GM23338 (cell line): ENCODE measurements at regions not wholly inside any gene's neighbourhood (a gene's known extent, or its start where the extent isn't known, plus 50 kb on each side); places are given as distances from the start of the nearest gene placed in this dataset.

Source experiments
- ATAC-seq: fragments of 200-7000 bp; cut with Tn5 transposase; 3 replicates; pipeline ENCODE4 v1.9.1; 2020
- DNase-seq: peaks from one replicate; pipeline ENCODE4 v3.0.0-alpha.2; 2015; ENCODE audit warnings: low spot score
- H2AFZ ChIP-seq: fragments of 200-600 bp; sonication (generic); 2 replicates; pipeline ENCODE4 v1.8.0; 2016; ENCODE audit warnings: antibody characterized with exemption, mild to moderate bottlenecking, moderate library complexity
- H3F3A ChIP-seq: fragments of 200-600 bp; sonication (generic); replicated peaks from 2 replicates; pipeline ENCODE4 v1.8.0; 2017; ENCODE audit warnings: antibody characterized with exemption, mixed run types, low read depth
- H3K27ac ChIP-seq: fragments of 200-600 bp; sonication (generic); 2 replicates; pipeline ENCODE4 v1.6.1; 2016; ENCODE audit warnings: low read depth
- H3K27me3 ChIP-seq: fragments of 200-600 bp; sonication (generic); 2 replicates; pipeline ENCODE4 v1.8.0; 2016; ENCODE audit warnings: mild to moderate bottlenecking, mixed run types, moderate library complexity; ENCODE audit not compliant: insufficient read depth
- H3K36me3 ChIP-seq: fragments of 200-600 bp; sonication (generic); 2 replicates; pipeline ENCODE4 v1.8.0; 2016; ENCODE audit warnings: mild to moderate bottlenecking; ENCODE audit not compliant: insufficient read depth
- H3K4me1 ChIP-seq: fragments of 200-600 bp; sonication (generic); 2 replicates; pipeline ENCODE4 v1.8.0; 2016; ENCODE audit warnings: mild to moderate bottlenecking, moderate library complexity; ENCODE audit not compliant: insufficient read depth
- H3K4me2 ChIP-seq: fragments of 200-600 bp; sonication (generic); 2 replicates; pipeline ENCODE4 v1.7.1; 2017; ENCODE audit warnings: mixed run types
- H3K4me3 ChIP-seq: fragments of 200-600 bp; sonication (generic); 2 replicates; pipeline ENCODE4 v1.6.1; 2016; ENCODE audit warnings: mixed run types
- H3K79me2 ChIP-seq: fragments of 200-600 bp; sonication (generic); replicated peaks from 2 replicates; pipeline ENCODE4 v1.8.0; 2017; ENCODE audit warnings: mild to moderate bottlenecking; ENCODE audit not compliant: insufficient read depth
- H3K9me2 ChIP-seq: fragments of 200-600 bp; sonication (generic); 2 replicates; pipeline ENCODE4 v1.8.0; 2017; ENCODE audit not compliant: insufficient read depth
- H4K20me1 ChIP-seq: fragments of 200-600 bp; sonication (generic); replicated peaks from 2 replicates; pipeline ENCODE4 v1.8.0; 2017; ENCODE audit warnings: mild to moderate bottlenecking; ENCODE audit not compliant: insufficient read depth
- H3K27ac Mint-ChIP-seq: 2 replicates; pipeline ENCODE4 v1.8.0; 2020; ENCODE audit warnings: inconsistent platforms, mild to moderate bottlenecking, moderate library complexity, mixed read lengths
- H3K27me3 Mint-ChIP-seq: 3 replicates; pipeline ENCODE4 v1.8.0; 2022; ENCODE audit warnings: low read depth, mild to moderate bottlenecking, moderate library complexity, mixed read lengths, inconsistent platforms; ENCODE audit not compliant: insufficient read depth, poor library complexity
- H3K36me3 Mint-ChIP-seq: 3 replicates; pipeline ENCODE4 v1.8.0; 2021; ENCODE audit warnings: low read depth, mild to moderate bottlenecking, inconsistent platforms, moderate library complexity, mixed read lengths
- H3K4me1 Mint-ChIP-seq: 3 replicates; pipeline ENCODE4 v1.8.0; 2020; ENCODE audit warnings: mild to moderate bottlenecking, inconsistent platforms, mixed read lengths
- H3K4me3 Mint-ChIP-seq: 3 replicates; pipeline ENCODE4 v1.8.0; 2021; ENCODE audit warnings: moderate library complexity, mild to moderate bottlenecking, inconsistent platforms, mixed read lengths
- H3K9me3 Mint-ChIP-seq: 3 replicates; pipeline ENCODE4 v1.8.0; 2020; ENCODE audit warnings: moderate library complexity, mild to moderate bottlenecking, inconsistent platforms, mixed read lengths
- CTCF ChIP-seq, 2 experiments: fragments of 200-600 bp in 1 of 2; sonication (generic) in 1 of 2; conservative IDR thresholded peaks; 2 replicates each; pipeline versions ENCODE4 v1.5.1 to v1.6.1; 2016 to 2017; ENCODE audit warnings: antibody characterized with exemption in 2 of 2, low read depth in 2 of 2, mild to moderate bottlenecking in 2 of 2, moderate library complexity in 1 of 2
- EZH2 ChIP-seq: fragments of 200-600 bp; sonication (generic); IDR thresholded peaks from one replicate; pipeline ENCODE4 v1.8.0; 2017; ENCODE audit warnings: antibody characterized with exemption, mild to moderate bottlenecking, low read depth; ENCODE audit not compliant: unreplicated experiment
- EZH2phosphoT487 ChIP-seq: fragments of 200-600 bp; sonication (generic); IDR thresholded peaks from one replicate; pipeline ENCODE4 v1.8.1; 2018; ENCODE audit warnings: antibody characterized with exemption; ENCODE audit not compliant: unreplicated experiment
- NANOG ChIP-seq: IDR thresholded peaks from 2 replicates; pipeline ENCODE4 v1.6.1; 2016; ENCODE audit warnings: antibody characterized with exemption, borderline replicate concordance
- POLR2AphosphoS5 ChIP-seq: IDR thresholded peaks from 2 replicates; pipeline ENCODE4 v1.6.1; 2016; ENCODE audit warnings: antibody characterized with exemption, low read depth
- ZNF114 ChIP-seq: fragments of 250-450 bp; sonication (Bioruptor Pico); IDR thresholded peaks from 2 replicates; pipeline ENCODE4 v1.5.0; 2020; ENCODE audit warnings: mild to moderate bottlenecking, moderate library complexity
- ZNF331 ChIP-seq: fragments of 250-450 bp; sonication (Bioruptor Pico); IDR thresholded peaks from 2 replicates; pipeline ENCODE4 v1.5.0; 2020; ENCODE audit warnings: low read depth, mild to moderate bottlenecking, moderate library complexity
- TF ChIP-seq, protein P1 (sequence below): IDR thresholded peaks from 2 replicates; pipeline ENCODE4 v1.6.1; 2016; ENCODE audit warnings: antibody characterized with exemption
- TF ChIP-seq, protein P2 (sequence below): IDR thresholded peaks from one replicate; pipeline ENCODE4 v1.6.1; 2018; ENCODE audit warnings: antibody characterized with exemption; ENCODE audit not compliant: unreplicated experiment

DNA sequence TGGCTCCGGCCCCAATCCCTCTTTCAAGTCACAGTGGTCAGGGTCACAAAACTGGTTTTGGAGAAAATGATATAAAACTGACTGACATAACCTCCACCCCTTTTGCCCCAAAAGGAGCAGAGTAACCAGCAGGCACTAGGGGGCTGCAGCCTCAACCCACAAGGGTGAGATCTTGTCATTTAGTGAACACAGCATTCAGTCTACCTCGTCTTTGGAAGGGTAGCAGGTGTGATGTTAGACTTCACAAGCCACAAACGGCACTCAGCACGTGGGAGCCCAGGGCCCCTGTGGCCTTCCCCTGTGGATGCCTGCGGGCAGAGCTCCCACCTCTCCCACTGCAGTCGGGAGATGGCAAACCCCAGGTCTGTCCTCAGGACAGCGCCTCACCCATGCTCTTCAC lies 372.1 kb upstream of the MYT1L start (continued):
- TF ChIP-seq CTCF (conservative IDR thresholded peaks at IDR 0.05; ENCODE audit: low read depth in 2 of 2), result peak in 1 of 2 experiments; percentile 38; a peak in 2 of 4 replicates

- Mint-ChIP-seq H3K27me3 (peaks cover 10% of the 10 kb centered on the region), H3K27ac (no peak overlapping the region), H3K4me3 (no peak overlapping the region), H3K36me3 (no peaks in the 10 kb centered on the region), H3K4me1 (peaks cover 41% of the 10 kb centered on the region), H3K9me3 (no peaks in the 10 kb centered on the region)
- TF ChIP-seq ZNF331 (CRISPR knock-in tag), result no peak
- TF ChIP-seq, protein P1, sequence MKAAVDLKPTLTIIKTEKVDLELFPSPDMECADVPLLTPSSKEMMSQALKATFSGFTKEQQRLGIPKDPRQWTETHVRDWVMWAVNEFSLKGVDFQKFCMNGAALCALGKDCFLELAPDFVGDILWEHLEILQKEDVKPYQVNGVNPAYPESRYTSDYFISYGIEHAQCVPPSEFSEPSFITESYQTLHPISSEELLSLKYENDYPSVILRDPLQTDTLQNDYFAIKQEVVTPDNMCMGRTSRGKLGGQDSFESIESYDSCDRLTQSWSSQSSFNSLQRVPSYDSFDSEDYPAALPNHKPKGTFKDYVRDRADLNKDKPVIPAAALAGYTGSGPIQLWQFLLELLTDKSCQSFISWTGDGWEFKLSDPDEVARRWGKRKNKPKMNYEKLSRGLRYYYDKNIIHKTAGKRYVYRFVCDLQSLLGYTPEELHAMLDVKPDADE, result no peak
- no peak overlapping the region for H3K4me2 ChIP-seq
- H3K27me3 ChIP-seq, result no peaks in the 10 kb centered on the region
- no peak overlapping the region for H3K4me3 ChIP-seq
- DNase-seq (no peak), ATAC-seq (no peak)
- H3K79me2 ChIP-seq, result no peaks in the 10 kb centered on the region
- H3K4me1 ChIP-seq, result peaks cover 8% of the 10 kb centered on the region
- no peak overlapping the region for H2AFZ ChIP-seq
- no peaks in the 10 kb centered on the region for H3K9me2 ChIP-seq
- no peaks in the 10 kb centered on the region for H4K20me1 ChIP-seq
- no peaks in the 10 kb centered on the region for H3K36me3 ChIP-seq
- no peak overlapping the region for H3K27ac ChIP-seq
- no peaks in the 10 kb centered on the region for H3F3A ChIP-seq
These were observed 371.3 kb upstream of the MYT1L start for GRCh38 chr2:2702385-2702784.

GRCh38 chr2:2701813-2702212 lies 370.7 kb upstream of the MYT1L start:
- H3K4me1 Mint-ChIP-seq, result peaks cover 35% of the 10 kb centered on the region
- Histone ChIP-seq H3K27me3 (no peaks in the 10 kb centered on the region), H3K27ac (no peak overlapping the region), H3K9me2 (no peaks in the 10 kb centered on the region), H3F3A (no peaks in the 10 kb centered on the region), H3K4me2 (no peak overlapping the region), H4K20me1 (no peaks in the 10 kb centered on the region), H3K79me2 (no peaks in the 10 kb centered on the region), H3K4me3 (no peak overlapping the region), H3K36me3 (no peaks in the 10 kb centered on the region), H3K4me1 (peaks cover 8% of the 10 kb centered on the region), H2AFZ (no peak overlapping the region)
- DNase-seq (no peak), ATAC-seq (no peak)
- peaks cover 11% of the 10 kb centered on the region for H3K27me3 Mint-ChIP-seq
- H3K9me3 Mint-ChIP-seq, result no peaks in the 10 kb centered on the region
- no peak overlapping the region for H3K4me3 Mint-ChIP-seq
- H3K36me3 Mint-ChIP-seq, result no peaks in the 10 kb centered on the region
- H3K27ac Mint-ChIP-seq, result no peak overlapping the region
- TF ChIP-seq NANOG (no peak), POLR2AphosphoS5 (no peak), ZNF114 (CRISPR knock-in tag) (no peak), CTCF (conservative IDR thresholded peaks at IDR 0.05; ENCODE audit: low read depth in 2 of 2) (no peak), EZH2 (no peak), EZH2phosphoT487 (no peak)
- TF ChIP-seq, protein P2, sequence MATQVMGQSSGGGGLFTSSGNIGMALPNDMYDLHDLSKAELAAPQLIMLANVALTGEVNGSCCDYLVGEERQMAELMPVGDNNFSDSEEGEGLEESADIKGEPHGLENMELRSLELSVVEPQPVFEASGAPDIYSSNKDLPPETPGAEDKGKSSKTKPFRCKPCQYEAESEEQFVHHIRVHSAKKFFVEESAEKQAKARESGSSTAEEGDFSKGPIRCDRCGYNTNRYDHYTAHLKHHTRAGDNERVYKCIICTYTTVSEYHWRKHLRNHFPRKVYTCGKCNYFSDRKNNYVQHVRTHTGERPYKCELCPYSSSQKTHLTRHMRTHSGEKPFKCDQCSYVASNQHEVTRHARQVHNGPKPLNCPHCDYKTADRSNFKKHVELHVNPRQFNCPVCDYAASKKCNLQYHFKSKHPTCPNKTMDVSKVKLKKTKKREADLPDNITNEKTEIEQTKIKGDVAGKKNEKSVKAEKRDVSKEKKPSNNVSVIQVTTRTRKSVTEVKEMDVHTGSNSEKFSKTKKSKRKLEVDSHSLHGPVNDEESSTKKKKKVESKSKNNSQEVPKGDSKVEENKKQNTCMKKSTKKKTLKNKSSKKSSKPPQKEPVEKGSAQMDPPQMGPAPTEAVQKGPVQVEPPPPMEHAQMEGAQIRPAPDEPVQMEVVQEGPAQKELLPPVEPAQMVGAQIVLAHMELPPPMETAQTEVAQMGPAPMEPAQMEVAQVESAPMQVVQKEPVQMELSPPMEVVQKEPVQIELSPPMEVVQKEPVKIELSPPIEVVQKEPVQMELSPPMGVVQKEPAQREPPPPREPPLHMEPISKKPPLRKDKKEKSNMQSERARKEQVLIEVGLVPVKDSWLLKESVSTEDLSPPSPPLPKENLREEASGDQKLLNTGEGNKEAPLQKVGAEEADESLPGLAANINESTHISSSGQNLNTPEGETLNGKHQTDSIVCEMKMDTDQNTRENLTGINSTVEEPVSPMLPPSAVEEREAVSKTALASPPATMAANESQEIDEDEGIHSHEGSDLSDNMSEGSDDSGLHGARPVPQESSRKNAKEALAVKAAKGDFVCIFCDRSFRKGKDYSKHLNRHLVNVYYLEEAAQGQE, result no peak
- TF ChIP-seq, protein P1, result no peak
